ENCODE measurements at regions not wholly inside any gene's neighbourhood (a gene's known extent, or its start where the extent isn't known, plus 50 kb on each side); places are given as distances from the start of the nearest gene placed in this dataset.

- Histone ChIP-seq H3K4me1 (ENCODE audit: control insufficient read depth, insufficient read depth, low read length) (no peaks in the 10 kb centered on the region), H2AFZ (replicated peaks; ENCODE audit: low read length, poor library complexity) (no peak overlapping the region), H3K27ac (ENCODE audit: insufficient read depth, low read length) (no peak overlapping the region), H3K18ac (ENCODE audit: low read depth, low read length) (no peak overlapping the region), H4K20me1 (ENCODE audit: insufficient read depth, low read length) (no peaks in the 10 kb centered on the region), H2BK15ac (ENCODE audit: low read depth, low read length) (no peak overlapping the region), H3K79me1 (ENCODE audit: low read depth in 1 of 2, low read length in 2 of 2) (no peaks in the 10 kb centered on the region), H3K36me3 (ENCODE audit: control insufficient read depth, insufficient read depth, low read length) (no peaks in the 10 kb centered on the region), H3K9me1 (ENCODE audit: insufficient read depth, low read length) (no peaks in the 10 kb centered on the region), H3K4ac (ENCODE audit: low read depth, low read length) (no peak overlapping the region), H3K23ac (ENCODE audit: low read depth, low read length) (no peak overlapping the region), H2AK5ac (ENCODE audit: low read depth, low read length) (no peak overlapping the region), H2AK9ac (replicated peaks; ENCODE audit: low read depth, low read length, poor library complexity) (no peak overlapping the region), H3K14ac (replicated peaks; ENCODE audit: low read depth, low read length) (no peak overlapping the region), H4K5ac (ENCODE audit: low read depth, low read length) (no peak overlapping the region), H3K4me2 (ENCODE audit: low read depth, low read length) (no peak overlapping the region), H2BK120ac (ENCODE audit: low read depth, low read length) (no peak overlapping the region), H3K9me3 (ENCODE audit: control insufficient read depth, insufficient read depth, low read length) (no peaks in the 10 kb centered on the region; the same call in 1 of the 2 replicates), H4K91ac (ENCODE audit: insufficient read depth, low read depth, low read length) (no peak overlapping the region), H3K9ac (ENCODE audit: low read depth, low read length) (no peak overlapping the region), H3K27me3 (ENCODE audit: control insufficient read depth, insufficient read depth, low read length) (no peaks in the 10 kb centered on the region), H2BK20ac (ENCODE audit: low read depth, low read length) (no peak overlapping the region), H4K8ac (ENCODE audit: low read depth in 2 of 2, low read length in 2 of 2) (no peak overlapping the region), H3K56ac (ENCODE audit: extremely low read depth, insufficient read depth, low read length) (no peak overlapping the region), H3K4me3 (ENCODE audit: insufficient read depth, low read depth, low read length) (no peak overlapping the region), H2BK5ac (ENCODE audit: low read depth, low read length, poor library complexity, severe bottlenecking) (no peak overlapping the region)
- DNase-seq (no peak), ATAC-seq (ENCODE audit: low read depth) (no peak)
- no TSS peak for BruUV-seq (replicated peaks)
- no CpG with 5 or more reads among the region's 1 CpG for WGBS, 2 experiments (ENCODE audit: extremely low coverage in 2 of 2, insufficient read length in 1 of 2)
- intact Hi-C loops (cut with micrococcal nuclease), result no loop called here
- ChIA-PET POLR2A (ENCODE audit: unreplicated experiment) (no interaction called here), CTCF (no interaction called here)
- in situ Hi-C loops (cut with MboI; ENCODE audit: low sequenced_read_pairs), result no loop called here
- dilution Hi-C loops (cut with HindIII; ENCODE audit: low sequenced_read_pairs, unreplicated experiment), result no loop called here
- TF ChIP-seq CTCF (conservative IDR thresholded peaks at IDR 0.05; ENCODE audit: low read depth, low read length) (no peak), POLR2A (IDR thresholded peaks at IDR 0.05; ENCODE audit: low read depth, low read length) (no peak), MAFK (IDR thresholded peaks at IDR 0.05; ENCODE audit: low read depth, low read length) (no peak), MAZ (IDR thresholded peaks at IDR 0.05; ENCODE audit: borderline replicate concordance, low read depth, low read length) (no peak), RCOR1 (IDR thresholded peaks at IDR 0.05; ENCODE audit: insufficient replicate concordance, low read length) (no peak), FOS (IDR thresholded peaks at IDR 0.05; ENCODE audit: low read depth, low read length) (no peak), SMC3 (IDR thresholded peaks at IDR 0.05; ENCODE audit: low read depth, low read length) (no peak), NFE2L2 (IDR thresholded peaks at IDR 0.05; ENCODE audit: low read depth, low read length) (no peak), BHLHE40 (IDR thresholded peaks at IDR 0.05; ENCODE audit: low read depth, low read length) (no peak), RFX5 (IDR thresholded peaks at IDR 0.05; ENCODE audit: low read depth, low read length) (no peak), CHD1 (IDR thresholded peaks at IDR 0.05; ENCODE audit: low read depth, low read length) (no peak), RAD21 (IDR thresholded peaks at IDR 0.05; ENCODE audit: low read length) (no peak), USF2 (IDR thresholded peaks at IDR 0.05; ENCODE audit: low read depth, low read length) (no peak), CEBPB (IDR thresholded peaks at IDR 0.05; ENCODE audit: low read depth, low read length) (no peak), MXI1 (IDR thresholded peaks at IDR 0.05; ENCODE audit: borderline replicate concordance, low read depth, low read length) (no peak), ELK1 (IDR thresholded peaks at IDR 0.05; ENCODE audit: borderline replicate concordance, low read depth, low read length) (no peak)
These were observed 638.1 kb upstream of the AGA start for GRCh38 chr4:178080312-178080711.

Data from IMR-90 (cell line).